Glomerular endothelial cell (primary cell): ENCODE measurements at regions not wholly inside any gene's neighbourhood (a gene's known extent, or its start where the extent isn't known, plus 50 kb on each side); places are given as distances from the start of the nearest gene placed in this dataset.
"Not testable (repeated sequence)": the region's sequence is repeated elsewhere in the genome, so short reads cannot be mapped to it uniquely, and the experiment has no call there.

Source experiments
- DNase-seq: peaks from one replicate; pipeline ENCODE4 v3.0.0-alpha.2; 2011; ENCODE audit warnings: low read depth, low spot score; ENCODE audit errors: extremely low read depth

DNA sequence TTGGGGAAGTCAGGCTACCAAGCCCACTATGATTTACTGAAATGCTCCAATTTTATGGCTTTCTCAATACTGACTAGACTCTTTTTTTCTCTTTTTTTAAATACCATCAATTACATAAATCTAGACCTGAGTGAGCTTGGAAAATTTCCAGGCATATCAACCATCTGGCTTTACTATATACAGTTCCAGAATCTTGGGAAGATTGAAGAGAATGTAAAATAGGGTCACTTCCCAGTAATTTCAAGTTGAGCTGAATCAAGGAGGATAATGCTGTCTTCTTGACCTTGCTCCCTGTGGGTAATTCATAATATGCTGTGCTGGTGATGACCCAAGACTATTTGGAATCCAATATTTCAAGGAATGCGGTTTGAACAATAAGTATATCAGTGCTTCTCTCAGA, 108.1 kb downstream of the MAP3K21 start:
- DNase-seq, result no peak

- DNase-seq, result no peak
These were observed 112.2 kb downstream of the MAP3K21 start for GRCh38 chr1:233439721-233440120.

DNA sequence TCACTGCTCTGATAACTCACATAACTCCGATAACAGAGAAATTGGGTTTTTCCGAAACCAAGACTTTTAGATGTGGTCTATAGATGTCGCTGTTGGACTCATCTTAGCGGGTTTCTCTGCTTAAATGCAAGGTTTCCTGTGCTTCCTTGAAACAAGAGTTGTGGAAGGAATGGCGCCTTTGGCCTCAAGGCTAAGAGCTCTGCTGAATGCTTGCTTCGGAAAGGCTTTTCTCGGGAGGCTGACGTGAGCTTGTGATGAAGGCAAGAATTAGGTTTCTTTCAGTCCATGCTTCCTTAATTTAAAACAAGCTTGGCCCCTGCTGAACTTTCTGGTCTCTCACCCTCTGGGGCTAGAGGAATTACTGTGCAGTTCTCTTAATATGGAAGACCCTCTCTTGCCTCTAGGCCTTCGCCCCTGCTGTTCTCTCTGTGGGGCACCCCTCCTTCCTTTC, 113.5 kb downstream of the MAP3K21 start:
- DNase-seq, result peak; percentile 36

- no peak for DNase-seq
These were observed 114.7 kb downstream of the MAP3K21 start for GRCh38 chr1:233442026-233442780.

- DNase-seq, result no peak
These were observed 115.7 kb downstream of the MAP3K21 start for GRCh38 chr1:233443040-233443760.

DNA sequence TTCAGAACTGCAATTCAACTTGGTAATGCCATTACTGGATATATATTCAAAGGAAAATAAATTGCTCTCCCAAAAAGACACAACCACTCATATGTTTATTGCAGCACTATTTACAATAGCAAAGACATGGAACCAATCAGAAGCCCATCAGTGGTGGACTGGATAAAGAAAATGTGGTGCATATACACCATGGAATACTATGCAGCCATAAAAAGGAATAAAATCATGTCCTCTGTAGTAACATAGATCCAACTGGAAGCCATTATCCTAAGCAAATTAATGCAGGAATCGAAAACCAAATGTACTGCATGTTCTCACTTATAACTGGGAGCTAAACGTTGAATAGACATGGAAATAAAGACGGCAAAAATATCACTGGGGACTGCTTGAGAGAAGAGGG, 117.0 kb downstream of the MAP3K21 start:
- DNase-seq, result no peak

DNA sequence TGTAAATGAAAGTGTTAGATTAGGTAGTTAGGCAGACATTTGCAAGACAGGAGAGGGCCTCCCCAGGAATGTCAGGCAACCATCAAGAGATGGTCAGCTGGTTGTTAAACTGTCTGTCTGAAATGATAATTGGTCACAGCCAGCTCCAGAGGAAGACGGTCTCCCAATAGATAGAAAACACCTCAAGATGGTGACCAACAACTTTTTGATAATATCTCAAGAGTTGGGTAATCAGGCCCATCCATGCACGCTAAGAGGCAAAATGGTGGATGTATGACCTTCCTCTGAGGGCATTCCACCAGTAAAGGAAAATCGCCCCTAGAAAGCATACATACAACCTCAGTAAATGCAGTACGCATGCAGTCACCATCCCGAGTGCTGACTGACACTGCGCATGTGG, 118.2 kb downstream of the MAP3K21 start:
- no peak for DNase-seq

DNA sequence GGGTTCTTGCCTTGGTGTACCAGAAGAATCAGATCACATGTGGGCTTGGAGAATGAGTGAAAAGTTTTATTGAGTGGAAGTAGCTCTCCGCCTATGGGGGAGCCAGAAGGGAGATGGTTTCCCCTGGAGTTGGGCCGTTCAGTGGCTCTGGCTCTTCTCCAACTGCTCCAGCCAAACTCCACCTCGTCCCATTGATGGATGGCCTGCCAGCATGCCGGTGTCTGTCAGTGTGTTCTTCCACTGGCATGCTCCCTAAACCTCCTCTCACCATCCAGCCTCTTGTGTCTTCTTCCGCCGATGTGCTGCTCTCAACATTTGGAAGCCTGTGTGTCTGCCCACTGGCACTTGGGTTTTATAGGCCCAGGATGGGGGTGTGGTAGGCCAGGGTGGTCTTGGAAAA, 119.4 kb downstream of the MAP3K21 start:
- DNase-seq, result no peak

GRCh38 chr1:233448109-233448689, 120.7 kb downstream of the MAP3K21 start:
- DNase-seq, result no peak

DNA sequence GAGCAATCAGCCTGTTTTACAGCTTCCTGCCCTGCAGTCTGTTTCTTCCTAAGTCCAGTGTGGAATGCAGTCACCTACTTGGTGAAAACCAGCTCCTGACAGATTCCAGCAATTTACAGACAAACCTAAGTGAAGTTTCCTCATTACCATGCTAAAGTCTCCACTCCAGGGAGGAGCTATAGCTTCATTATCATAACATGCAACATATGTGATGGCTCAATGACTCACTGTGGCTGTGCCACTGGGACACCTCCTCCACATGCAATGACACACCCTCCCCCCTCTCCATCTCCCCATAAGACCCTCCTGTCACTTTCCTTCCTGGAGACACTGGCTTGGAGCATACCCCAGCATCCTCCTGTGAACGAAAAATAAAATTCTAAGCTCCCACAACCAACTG, 125.2 kb downstream of the MAP3K21 start:
- DNase-seq, result no peak

DNA sequence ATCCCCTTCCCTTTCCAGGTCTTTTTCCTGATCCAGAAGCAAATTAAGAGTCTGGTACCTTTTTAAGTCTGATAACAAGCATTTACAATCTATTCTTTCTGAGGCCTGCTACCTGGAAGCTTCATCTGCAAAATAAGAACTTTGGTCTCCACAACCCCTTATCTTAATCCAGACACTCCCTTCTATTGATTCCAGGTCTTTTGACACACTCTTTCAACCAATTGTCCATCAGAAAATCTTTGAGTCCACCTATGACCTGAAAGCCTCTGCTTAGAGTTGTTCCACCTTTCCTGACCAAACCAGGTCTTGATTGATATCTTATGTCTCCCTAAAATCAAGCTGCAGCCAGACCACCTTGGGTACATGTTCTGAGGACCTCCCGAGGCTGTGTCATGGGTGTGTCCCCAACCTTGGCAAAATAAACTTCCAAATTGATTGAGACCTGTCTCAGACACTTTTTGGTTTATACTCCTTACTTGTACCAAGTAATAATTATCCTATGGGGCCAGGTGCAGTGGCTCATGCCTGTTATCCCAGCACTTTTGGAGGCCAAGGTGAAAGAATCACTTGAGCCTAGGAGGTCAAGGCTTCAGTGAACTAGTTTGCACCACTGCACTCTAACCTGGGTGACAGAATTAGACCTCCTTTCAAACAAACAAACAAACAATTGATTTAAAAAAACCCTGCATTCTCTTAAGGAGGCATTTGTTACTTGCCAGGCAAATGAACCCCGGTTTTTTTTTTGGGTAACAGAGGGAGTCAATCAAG, 126.1 kb downstream of the MAP3K21 start:
- no peak for DNase-seq

- DNase-seq, result no peak
These were observed 132.0 kb downstream of the MAP3K21 start for GRCh38 chr1:233459470-233459945.

GRCh38 chr1:233459968-233460367, 132.4 kb downstream of the MAP3K21 start:
- no peak for DNase-seq

DNA sequence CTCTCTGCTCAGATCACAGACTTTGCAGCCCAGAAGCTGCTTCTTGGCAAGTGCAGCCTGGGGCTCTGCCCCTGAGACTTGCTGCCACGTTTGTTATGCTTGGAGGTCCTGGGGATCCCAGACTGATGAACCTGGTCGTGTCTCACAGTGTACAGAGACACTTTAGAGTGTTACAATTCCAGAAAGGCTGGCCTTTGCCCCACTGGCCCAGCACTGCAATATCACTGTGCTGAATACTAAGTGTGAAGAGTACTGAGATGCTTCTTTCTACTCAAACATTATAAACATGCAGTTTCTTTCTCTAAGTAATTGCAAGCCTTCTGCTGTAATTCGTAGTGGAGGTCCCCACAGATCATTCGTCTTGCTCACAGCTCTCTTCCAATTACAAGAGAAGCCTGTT, 133.2 kb downstream of the MAP3K21 start:
- no peak for DNase-seq

GRCh38 chr1:233461847-233462246, 134.3 kb downstream of the MAP3K21 start:
- DNase-seq, result no peak

GRCh38 chr1:233463333-233463732, 135.8 kb downstream of the MAP3K21 start:
- DNase-seq, result no peak

- DNase-seq, result no peak
These were observed 138.3 kb downstream of the MAP3K21 start for GRCh38 chr1:233465745-233466343.

DNA sequence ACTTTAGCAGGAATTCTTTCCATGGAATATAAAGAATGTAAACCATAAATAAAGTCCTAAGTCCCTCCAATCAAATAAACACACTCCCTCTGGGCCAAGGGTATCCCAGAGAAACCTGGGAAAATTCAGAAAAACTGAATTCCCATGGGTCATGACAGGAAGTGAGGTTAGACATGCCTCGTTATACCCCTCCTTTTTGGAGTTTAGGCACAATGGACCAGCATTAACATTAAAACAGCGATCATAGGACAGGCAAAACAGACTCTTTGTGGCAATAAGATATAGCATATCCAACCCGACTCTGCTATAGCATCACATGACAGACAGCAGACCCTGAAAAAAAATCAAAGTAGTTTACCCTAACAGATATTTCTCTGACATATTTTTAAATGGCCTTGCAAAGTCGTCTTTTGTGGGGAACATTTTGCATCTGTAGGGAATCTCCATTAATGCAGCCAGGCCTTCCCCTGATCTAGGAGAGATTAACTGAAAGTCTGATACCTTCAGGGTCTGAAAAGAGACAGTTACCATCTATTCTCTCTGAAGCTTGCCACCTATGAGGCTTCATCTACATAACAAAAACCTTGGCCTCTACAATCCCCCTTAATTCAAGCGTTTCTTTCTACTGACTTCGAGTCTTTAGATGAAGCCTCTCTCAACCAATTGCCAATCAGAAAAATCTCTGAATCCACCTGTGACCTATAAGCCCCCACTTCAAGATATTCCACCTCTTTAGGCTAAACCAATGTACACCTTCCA, 143.0 kb upstream of the KCNK1 start:
- no peak for DNase-seq

DNA sequence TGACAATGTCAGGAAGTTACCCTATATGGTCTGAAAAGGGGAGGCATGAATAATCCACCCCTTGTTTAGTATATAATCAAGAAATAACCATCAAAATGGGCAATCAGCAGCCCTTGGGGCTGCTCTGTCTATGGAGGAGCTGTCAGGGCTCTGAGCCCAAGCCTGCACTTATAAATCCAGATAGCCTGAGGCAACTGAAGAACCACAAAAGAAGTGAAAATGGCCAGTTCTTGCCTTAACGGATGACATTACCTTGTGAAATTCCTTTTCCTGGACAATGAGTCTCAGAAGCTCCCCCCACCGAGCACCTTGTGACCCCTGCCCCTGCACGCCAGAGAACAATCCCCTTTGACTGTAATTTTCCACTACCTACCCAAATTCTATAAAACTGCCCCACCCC, 142.1 kb upstream of the KCNK1 start:
- not testable (repeated sequence) for DNase-seq

- not testable (repeated sequence) for DNase-seq
These were observed 141.1 kb upstream of the KCNK1 start for GRCh38 chr1:233472796-233473195.
